ENCODE measurements at regions not wholly inside any gene's neighbourhood (a gene's known extent, or its start where the extent isn't known, plus 50 kb on each side); places are given as distances from the start of the nearest gene placed in this dataset.
A peak's percentile ranks its signal among the peaks of the same experiment; 100 is the strongest.

DNA sequence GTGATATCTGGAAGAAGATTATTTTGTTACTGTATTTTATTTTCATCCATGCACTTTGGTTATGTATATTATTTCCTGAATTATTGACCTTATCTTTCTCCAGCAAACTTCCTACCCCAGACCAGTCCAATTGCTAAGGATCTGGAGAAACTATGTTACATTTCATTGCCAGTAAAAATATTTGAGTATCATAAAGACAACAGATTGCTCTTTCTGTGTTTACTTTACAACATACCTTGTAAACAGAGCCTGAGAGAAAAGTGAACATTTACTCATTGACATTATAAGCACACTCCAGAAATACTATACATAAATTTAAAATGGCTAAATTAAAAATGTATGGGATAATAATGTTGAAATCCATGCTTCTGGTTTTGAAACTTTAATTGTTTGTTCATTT lies 186.2 kb upstream of the FAM3C start:
- H3K4me3 ChIP-seq (ENCODE audit: low read length in 3 of 3): no peak overlapping the region
- no peak overlapping the region for H3K9ac ChIP-seq (ENCODE audit: low read length in 3 of 3)
- FAIRE-seq (no peak), DNase-seq (no peak)
- intact Hi-C loops (cut with DNase I): no loop called here
- no peak for TF ChIP-seq CTCF (IDR thresholded peaks at IDR 0.05; ENCODE audit: borderline replicate concordance, extremely low read depth, insufficient read depth)
- no peaks in the 10 kb centered on the region for H3K36me3 ChIP-seq (ENCODE audit: control insufficient read depth in 2 of 3, insufficient read depth in 3 of 3, low read length in 3 of 3)
- H3K4me1 ChIP-seq (ENCODE audit: control insufficient read depth in 2 of 3, insufficient read depth in 2 of 3, low read depth in 1 of 3, low read length in 3 of 3): no peaks in the 10 kb centered on the region
- no peaks in the 10 kb centered on the region for H3K27me3 ChIP-seq (ENCODE audit: control insufficient read depth, insufficient read depth, low read length)
- no peak overlapping the region for H3K27ac ChIP-seq (ENCODE audit: low read depth in 2 of 2, low read length in 2 of 2)
- no peaks in the 10 kb centered on the region for H3K9me3 ChIP-seq (ENCODE audit: control insufficient read depth in 2 of 3, insufficient read depth in 1 of 3, low read length in 3 of 3)

DNA sequence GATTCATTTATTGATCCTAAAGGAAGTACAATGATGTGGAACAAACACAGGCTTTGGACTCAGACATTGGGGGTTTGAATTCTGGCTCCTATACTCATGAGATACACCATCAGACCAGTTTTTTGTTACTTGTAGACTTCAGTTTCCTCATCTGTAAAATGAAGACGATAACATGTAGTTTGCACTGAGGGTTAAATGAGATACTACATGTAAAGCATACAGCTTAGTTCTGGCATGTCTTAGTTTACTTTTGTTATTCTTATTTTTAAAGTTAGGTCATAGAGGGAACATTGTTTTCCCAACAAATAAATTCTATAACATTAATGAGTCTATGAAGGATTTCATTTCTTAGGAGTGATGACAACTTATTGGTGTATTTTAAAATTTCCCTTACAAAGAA lies 183.5 kb upstream of the FAM3C start:
- no peaks in the 10 kb centered on the region for H3K27me3 ChIP-seq (ENCODE audit: control insufficient read depth, insufficient read depth, low read length)
- no peak overlapping the region for H3K27ac ChIP-seq (ENCODE audit: low read depth in 2 of 2, low read length in 2 of 2)
- no peak overlapping the region for H3K9ac ChIP-seq (ENCODE audit: low read length in 3 of 3)
- intact Hi-C loops (cut with DNase I): no loop called here
- FAIRE-seq: no peak
- no peaks in the 10 kb centered on the region for H3K9me3 ChIP-seq (ENCODE audit: control insufficient read depth in 2 of 3, insufficient read depth in 1 of 3, low read length in 3 of 3)
- no peaks in the 10 kb centered on the region for H3K36me3 ChIP-seq (ENCODE audit: control insufficient read depth in 2 of 3, insufficient read depth in 3 of 3, low read length in 3 of 3)
- no peak overlapping the region for H3K4me3 ChIP-seq (ENCODE audit: low read length in 3 of 3)
- no peak for DNase-seq
- H3K4me1 ChIP-seq (ENCODE audit: control insufficient read depth in 2 of 3, insufficient read depth in 2 of 3, low read depth in 1 of 3, low read length in 3 of 3): no peaks in the 10 kb centered on the region
- TF ChIP-seq CTCF (IDR thresholded peaks at IDR 0.05; ENCODE audit: borderline replicate concordance, extremely low read depth, insufficient read depth): no peak

- FAIRE-seq: no peak
- intact Hi-C loops (cut with DNase I): no loop called here
- Histone ChIP-seq H3K9me3 (ENCODE audit: control insufficient read depth in 2 of 3, insufficient read depth in 1 of 3, low read length in 3 of 3) (no peaks in the 10 kb centered on the region), H3K27me3 (ENCODE audit: control insufficient read depth, insufficient read depth, low read length) (no peaks in the 10 kb centered on the region), H3K4me3 (ENCODE audit: low read length in 3 of 3) (no peak overlapping the region), H3K36me3 (ENCODE audit: control insufficient read depth in 2 of 3, insufficient read depth in 3 of 3, low read length in 3 of 3) (no peaks in the 10 kb centered on the region), H3K4me1 (ENCODE audit: control insufficient read depth in 2 of 3, insufficient read depth in 2 of 3, low read depth in 1 of 3, low read length in 3 of 3) (no peaks in the 10 kb centered on the region), H3K27ac (ENCODE audit: low read depth in 2 of 2, low read length in 2 of 2) (no peak overlapping the region), H3K9ac (ENCODE audit: low read length in 3 of 3) (no peak overlapping the region)
- TF ChIP-seq CTCF (IDR thresholded peaks at IDR 0.05; ENCODE audit: borderline replicate concordance, extremely low read depth, insufficient read depth): no peak
- DNase-seq: no peak
These were observed 182.6 kb upstream of the FAM3C start for GRCh38 chr7:121578669-121579068.

- intact Hi-C loops (cut with DNase I): no loop called here
- Histone ChIP-seq H3K4me3 (ENCODE audit: low read length in 3 of 3) (no peak overlapping the region), H3K9me3 (ENCODE audit: control insufficient read depth in 2 of 3, insufficient read depth in 1 of 3, low read length in 3 of 3) (no peaks in the 10 kb centered on the region), H3K27ac (ENCODE audit: low read depth in 2 of 2, low read length in 2 of 2) (no peak overlapping the region), H3K4me1 (ENCODE audit: control insufficient read depth in 2 of 3, insufficient read depth in 2 of 3, low read depth in 1 of 3, low read length in 3 of 3) (no peaks in the 10 kb centered on the region), H3K9ac (ENCODE audit: low read length in 3 of 3) (no peak overlapping the region), H3K36me3 (ENCODE audit: control insufficient read depth in 2 of 3, insufficient read depth in 3 of 3, low read length in 3 of 3) (no peaks in the 10 kb centered on the region), H3K27me3 (ENCODE audit: control insufficient read depth, insufficient read depth, low read length) (no peaks in the 10 kb centered on the region)
- TF ChIP-seq CTCF (IDR thresholded peaks at IDR 0.05; ENCODE audit: borderline replicate concordance, extremely low read depth, insufficient read depth): no peak
- DNase-seq: peak in 1 of 5 donors; percentile 22
- FAIRE-seq: no peak
These were observed 180.2 kb upstream of the FAM3C start for GRCh38 chr7:121576148-121576917.
